A549 (cell line): ENCODE measurements at regions not wholly inside any gene's neighbourhood (a gene's known extent, or its start where the extent isn't known, plus 50 kb on each side); places are given as distances from the start of the nearest gene placed in this dataset.

ENCODE experiments used
- ATAC-seq, 2 experiments: fragments of 200-7000 bp in 1 of 2; fragments of >200 bp in 1 of 2; cut with Nextera tagmentation in 1 of 2; cut with Tn5 transposase in 1 of 2; 3 replicates each; pipeline versions ENCODE4 v1.8.0 to v1.9.1; 2018 to 2020; ENCODE audit warnings: mild to moderate bottlenecking in 1 of 2, moderate library complexity in 1 of 2
- CTCF ChIA-PET: fragments of 300-600 bp; sonication (Branson Sonifier 250); formaldehyde crosslinking; extraction: SDS; loops from one replicate; lab custom pipeline; 2021; ENCODE audit warnings: antibody characterized with exemption, inconsistent platforms; lab: Yijun Ruan, JAX
- POLR2A ChIA-PET: fragments of 350-600 bp; formaldehyde crosslinking; extraction: SDS; loops from one replicate; lab custom pipeline; 2021; ENCODE audit warnings: antibody characterized with exemption, inconsistent platforms; lab: Yijun Ruan, JAX
- DNase-seq, 2 experiments: peaks; one replicate each; pipeline versions ENCODE4 v3.0.0 to v3.0.0-alpha.2; 2011 to 2016; ENCODE audit warnings: low read depth in 1 of 2, low spot score in 1 of 2
- FAIRE-seq: peaks from 2 replicates; lab custom pipeline; 2011; peaks lifted over from hg19 to GRCh38; lab: Jason Lieb, UNC
- H3K27ac ChIP-seq, 2 experiments: fragments of >200 bp; sonication (Bioruptor Twin); formaldehyde crosslinking; 3 replicates each; pipeline ENCODE4 v1.5.1; 2016 to 2017
- H3K4me1 ChIP-seq: fragments of >200 bp; sonication (Bioruptor Twin); formaldehyde crosslinking; 3 replicates; pipeline ENCODE4 v1.6.1; 2016
- H3K4me2 ChIP-seq: fragments of >200 bp; sonication (Bioruptor Twin); formaldehyde crosslinking; 3 replicates; pipeline ENCODE4 v1.6.1; 2016
- H3K4me3 ChIP-seq: fragments of >200 bp; sonication (Bioruptor Twin); formaldehyde crosslinking; 3 replicates; pipeline ENCODE4 v1.5.1; 2016
- H3K9me3 ChIP-seq: fragments of >200 bp; sonication (Bioruptor Twin); formaldehyde crosslinking; 3 replicates; pipeline ENCODE4 v1.6.1; 2016
- ATOH8 ChIP-seq: fragments of 250-450 bp; sonication (Bioruptor Pico); IDR thresholded peaks from 2 replicates; pipeline ENCODE4 v1.5.0; 2020; ENCODE audit warnings: low read depth, mild to moderate bottlenecking, moderate library complexity
- CHD4 ChIP-seq: fragments of 200-600 bp; sonication (generic); IDR thresholded peaks from 2 replicates; pipeline ENCODE4 v1.6.1; 2016; ENCODE audit warnings: antibody characterized with exemption, mild to moderate bottlenecking, borderline replicate concordance
- EHMT2 ChIP-seq: fragments of 200-600 bp; sonication (generic); IDR thresholded peaks from 2 replicates; pipeline ENCODE4 v1.6.1; 2016; ENCODE audit warnings: antibody characterized with exemption, low read depth, mild to moderate bottlenecking, moderate library complexity
- FOSB ChIP-seq: fragments of 250-450 bp; sonication (Bioruptor Pico); IDR thresholded peaks from 2 replicates; pipeline ENCODE4 v1.5.0; 2020; ENCODE audit warnings: mild to moderate bottlenecking, moderate library complexity
- HES2 ChIP-seq: fragments of >200 bp; sonication (Bioruptor Twin); formaldehyde crosslinking; IDR thresholded peaks from 2 replicates; pipeline ENCODE4 v1.6.1; 2016
- HMGXB4 ChIP-seq: fragments of 250-450 bp; sonication (Bioruptor Pico); IDR thresholded peaks from 2 replicates; pipeline ENCODE4 v1.5.0; 2021; ENCODE audit warnings: mild to moderate bottlenecking, moderate library complexity, borderline replicate concordance
- HOXA7 ChIP-seq: fragments of 250-450 bp; sonication (Bioruptor Pico); IDR thresholded peaks from 2 replicates; pipeline ENCODE4 v1.5.0; 2020; ENCODE audit warnings: mild to moderate bottlenecking, moderate library complexity
- HOXB13 ChIP-seq: fragments of 250-450 bp; sonication (Bioruptor Pico); IDR thresholded peaks from 2 replicates; pipeline ENCODE4 v1.5.0; 2020; ENCODE audit warnings: low read depth, mild to moderate bottlenecking, moderate library complexity
- HOXB5 ChIP-seq: fragments of 250-450 bp; sonication (Bioruptor Pico); IDR thresholded peaks from 2 replicates; pipeline ENCODE4 v1.5.0; 2020; ENCODE audit warnings: mild to moderate bottlenecking, moderate library complexity
- MAFK ChIP-seq: fragments of 450-650 bp; IDR thresholded peaks from 2 replicates; pipeline ENCODE4 v1.6.1; 2014; ENCODE audit not compliant: partially characterized antibody
- MYC ChIP-seq: IDR thresholded peaks from 2 replicates; pipeline ENCODE4 v1.6.1; 2012; ENCODE audit warnings: mild to moderate bottlenecking, inconsistent platforms, low read length, improper control_type of control experiment, borderline replicate concordance
- PBX3 ChIP-seq: IDR thresholded peaks from 2 replicates; pipeline ENCODE4 v1.6.1; 2012
- PHF8 ChIP-seq: fragments of 200-600 bp; sonication (generic); IDR thresholded peaks from 2 replicates; pipeline ENCODE4 v1.6.1; 2016; ENCODE audit warnings: low read depth, mild to moderate bottlenecking, antibody characterized with exemption, moderate library complexity, borderline replicate concordance
- POLR2A ChIP-seq: IDR thresholded peaks from 2 replicates; pipeline ENCODE4 v1.6.1; 2012; ENCODE audit warnings: mild to moderate bottlenecking, low read length
- RAD21 ChIP-seq, 2 experiments: fragments of >200 bp in 1 of 2; sonication (Bioruptor Twin) in 1 of 2; formaldehyde crosslinking in 1 of 2; IDR thresholded peaks in 1 of 2; conservative IDR thresholded peaks in 1 of 2; 2 replicates in 1 of 2; 3 replicates in 1 of 2; pipeline ENCODE4 v1.6.1; 2012 to 2018; ENCODE audit warnings: inconsistent platforms in 1 of 2
- RARB ChIP-seq: fragments of 250-450 bp; sonication (Bioruptor Pico); IDR thresholded peaks from 2 replicates; pipeline ENCODE4 v1.8.0; 2021; ENCODE audit warnings: mild to moderate bottlenecking, moderate library complexity
- RCOR1 ChIP-seq: fragments of 150-350 bp; IDR thresholded peaks from 2 replicates; pipeline ENCODE4 v1.6.1; 2014; ENCODE audit warnings: antibody characterized with exemption, low read length, low read depth
- RNF2 ChIP-seq: fragments of 200-600 bp; sonication (generic); IDR thresholded peaks from 2 replicates; pipeline ENCODE4 v1.6.1; 2016; ENCODE audit warnings: low read depth, mild to moderate bottlenecking, antibody characterized with exemption, moderate library complexity, borderline replicate concordance
- USF2 ChIP-seq: fragments of 450-650 bp; IDR thresholded peaks from 2 replicates; pipeline ENCODE4 v1.6.1; 2014; ENCODE audit warnings: antibody characterized with exemption
- WGBS: methylation state at CpG from one replicate; pipeline ENCODE4 v1.1.6; 2017; ENCODE audit errors: missing lambda C conversion rate; 5-methylcytosine and 5-hydroxymethylcytosine counted together

GRCh38 chr2:147101941-147102790 is 742.7 kb upstream of the ACVR2A start:
- WGBS: 1% methylated on average over 5 of the region's 5 CpGs
- FAIRE-seq (no peak), ATAC-seq (no peak), DNase-seq (no peak)
- Histone ChIP-seq H3K9me3 (no peaks in the 10 kb centered on the region), H3K27ac (no peak overlapping the region), H3K4me3 (no peak overlapping the region), H3K4me1 (no peaks in the 10 kb centered on the region)
- POLR2A ChIA-PET: no interaction called here
- no peak for TF ChIP-seq FOSB (CRISPR knock-in tag)
- TF ChIP-seq HMGXB4 (CRISPR knock-in tag): no peak
- TF ChIP-seq RCOR1: no peak
- TF ChIP-seq POLR2A: no peak
- no peak for TF ChIP-seq HOXA7 (CRISPR knock-in tag)
- TF ChIP-seq EHMT2: no peak
- TF ChIP-seq PBX3: no peak
- no peak for TF ChIP-seq MAFK
- TF ChIP-seq, all 56 proteins: peak for 0
- no peak overlapping the region for H3K4me2 ChIP-seq
- CTCF ChIA-PET: no interaction called here

- TF ChIP-seq RAD21 (conservative IDR thresholded peaks at IDR 0.05 in 1 of 2, IDR thresholded peaks at IDR 0.05 in 1 of 2) (no peak), RNF2 (no peak), PBX3 (no peak), ATOH8 (CRISPR knock-in tag) (no peak)
- TF ChIP-seq, all 56 proteins: peak for 0
- ATAC-seq (no peak), FAIRE-seq (no peak), DNase-seq (no peak)
- H3K4me2 ChIP-seq: no peak overlapping the region
- CTCF ChIA-PET: interaction anchor here (0.9 kb wide), 1 partner anchor 18 kb away, joined by 3 read pairs; no protein-coding TSS in a partner anchor
- H3K9me3 ChIP-seq: no peaks in the 10 kb centered on the region
- no peak overlapping the region for H3K4me3 ChIP-seq
- POLR2A ChIA-PET: no interaction called here
- no peak overlapping the region for H3K27ac ChIP-seq
- no peaks in the 10 kb centered on the region for H3K4me1 ChIP-seq
Measured at GRCh38 chr2:147100406-147101035, 744.3 kb upstream of the ACVR2A start.

- Histone ChIP-seq H3K4me2 (no peak overlapping the region), H3K4me1 (no peaks in the 10 kb centered on the region), H3K4me3 (no peak overlapping the region), H3K27ac (no peak overlapping the region), H3K9me3 (no peaks in the 10 kb centered on the region)
- no peak for FAIRE-seq
- TF ChIP-seq HMGXB4 (CRISPR knock-in tag) (no peak), RARB (CRISPR knock-in tag) (no peak), ATOH8 (CRISPR knock-in tag) (no peak), HOXB5 (CRISPR knock-in tag) (no peak), HES2 (no peak), USF2 (no peak), HOXB13 (CRISPR knock-in tag) (no peak), MYC (no peak), PHF8 (no peak), HOXA7 (CRISPR knock-in tag) (no peak), CHD4 (no peak)
- 5% methylated on average over 2 of the region's 2 CpGs for WGBS
- no peak for DNase-seq
- ChIA-PET CTCF (interaction anchor here (1.5 kb wide), 1 partner anchor 17 kb away, joined by 4 read pairs; no protein-coding TSS in a partner anchor), POLR2A (no interaction called here)
- no peak for ATAC-seq
Measured at GRCh38 chr2:147099845-147100244, 745.0 kb upstream of the ACVR2A start.
